ENCODE measurements at regions not wholly inside any gene's neighbourhood (a gene's known extent, or its start where the extent isn't known, plus 50 kb on each side); places are given as distances from the start of the nearest gene placed in this dataset.

DNA sequence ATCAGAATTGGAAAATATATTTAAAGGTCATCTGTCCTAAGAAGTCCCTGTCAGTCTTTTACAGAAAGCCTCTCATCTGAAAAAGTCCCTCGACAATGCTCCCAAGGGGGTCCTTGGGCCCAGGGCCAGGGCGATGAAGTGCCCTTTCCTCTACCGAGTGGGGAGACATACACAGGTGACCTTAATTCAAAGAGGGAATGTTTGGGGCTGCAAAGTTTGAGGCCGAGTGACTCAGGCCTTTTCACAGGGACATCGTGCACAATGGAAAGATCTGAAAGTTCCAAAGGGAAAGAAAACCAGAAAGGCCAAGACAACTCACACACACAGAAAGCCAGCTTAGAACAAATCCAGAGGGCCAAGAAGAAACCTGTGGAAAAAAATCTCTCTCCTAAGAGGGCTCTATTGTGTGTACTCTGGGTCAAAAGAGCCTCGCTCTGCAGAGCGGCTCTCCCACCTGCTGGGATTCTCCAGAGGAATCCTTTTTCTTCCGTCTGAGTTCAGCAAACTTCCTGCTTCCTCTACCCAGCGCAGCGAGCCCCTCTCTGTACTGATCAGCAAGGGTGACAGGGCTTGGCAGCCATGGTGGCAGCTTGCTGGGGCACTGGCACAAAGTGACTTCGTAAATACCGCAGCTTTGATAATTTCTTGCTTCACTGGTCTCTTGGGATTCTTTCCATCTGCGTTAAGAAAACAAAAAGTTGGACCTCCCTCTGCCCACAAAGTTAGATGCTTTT, 259.1 kb downstream of the OPA1 start:
- TF ChIP-seq, protein P1, sequence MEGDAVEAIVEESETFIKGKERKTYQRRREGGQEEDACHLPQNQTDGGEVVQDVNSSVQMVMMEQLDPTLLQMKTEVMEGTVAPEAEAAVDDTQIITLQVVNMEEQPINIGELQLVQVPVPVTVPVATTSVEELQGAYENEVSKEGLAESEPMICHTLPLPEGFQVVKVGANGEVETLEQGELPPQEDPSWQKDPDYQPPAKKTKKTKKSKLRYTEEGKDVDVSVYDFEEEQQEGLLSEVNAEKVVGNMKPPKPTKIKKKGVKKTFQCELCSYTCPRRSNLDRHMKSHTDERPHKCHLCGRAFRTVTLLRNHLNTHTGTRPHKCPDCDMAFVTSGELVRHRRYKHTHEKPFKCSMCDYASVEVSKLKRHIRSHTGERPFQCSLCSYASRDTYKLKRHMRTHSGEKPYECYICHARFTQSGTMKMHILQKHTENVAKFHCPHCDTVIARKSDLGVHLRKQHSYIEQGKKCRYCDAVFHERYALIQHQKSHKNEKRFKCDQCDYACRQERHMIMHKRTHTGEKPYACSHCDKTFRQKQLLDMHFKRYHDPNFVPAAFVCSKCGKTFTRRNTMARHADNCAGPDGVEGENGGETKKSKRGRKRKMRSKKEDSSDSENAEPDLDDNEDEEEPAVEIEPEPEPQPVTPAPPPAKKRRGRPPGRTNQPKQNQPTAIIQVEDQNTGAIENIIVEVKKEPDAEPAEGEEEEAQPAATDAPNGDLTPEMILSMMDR (IDR thresholded peaks at IDR 0.05; ENCODE audit: low read depth, low read length, missing input control), result no peak
- TF ChIP-seq, protein P2, sequence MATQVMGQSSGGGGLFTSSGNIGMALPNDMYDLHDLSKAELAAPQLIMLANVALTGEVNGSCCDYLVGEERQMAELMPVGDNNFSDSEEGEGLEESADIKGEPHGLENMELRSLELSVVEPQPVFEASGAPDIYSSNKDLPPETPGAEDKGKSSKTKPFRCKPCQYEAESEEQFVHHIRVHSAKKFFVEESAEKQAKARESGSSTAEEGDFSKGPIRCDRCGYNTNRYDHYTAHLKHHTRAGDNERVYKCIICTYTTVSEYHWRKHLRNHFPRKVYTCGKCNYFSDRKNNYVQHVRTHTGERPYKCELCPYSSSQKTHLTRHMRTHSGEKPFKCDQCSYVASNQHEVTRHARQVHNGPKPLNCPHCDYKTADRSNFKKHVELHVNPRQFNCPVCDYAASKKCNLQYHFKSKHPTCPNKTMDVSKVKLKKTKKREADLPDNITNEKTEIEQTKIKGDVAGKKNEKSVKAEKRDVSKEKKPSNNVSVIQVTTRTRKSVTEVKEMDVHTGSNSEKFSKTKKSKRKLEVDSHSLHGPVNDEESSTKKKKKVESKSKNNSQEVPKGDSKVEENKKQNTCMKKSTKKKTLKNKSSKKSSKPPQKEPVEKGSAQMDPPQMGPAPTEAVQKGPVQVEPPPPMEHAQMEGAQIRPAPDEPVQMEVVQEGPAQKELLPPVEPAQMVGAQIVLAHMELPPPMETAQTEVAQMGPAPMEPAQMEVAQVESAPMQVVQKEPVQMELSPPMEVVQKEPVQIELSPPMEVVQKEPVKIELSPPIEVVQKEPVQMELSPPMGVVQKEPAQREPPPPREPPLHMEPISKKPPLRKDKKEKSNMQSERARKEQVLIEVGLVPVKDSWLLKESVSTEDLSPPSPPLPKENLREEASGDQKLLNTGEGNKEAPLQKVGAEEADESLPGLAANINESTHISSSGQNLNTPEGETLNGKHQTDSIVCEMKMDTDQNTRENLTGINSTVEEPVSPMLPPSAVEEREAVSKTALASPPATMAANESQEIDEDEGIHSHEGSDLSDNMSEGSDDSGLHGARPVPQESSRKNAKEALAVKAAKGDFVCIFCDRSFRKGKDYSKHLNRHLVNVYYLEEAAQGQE (IDR thresholded peaks at IDR 0.05), result no peak
- TF ChIP-seq GABPA (IDR thresholded peaks at IDR 0.05 in 1 of 2, conservative IDR thresholded peaks at IDR 0.05 in 1 of 2) (no peak), SP1 (IDR thresholded peaks at IDR 0.05) (no peak), RAD21 (IDR thresholded peaks at IDR 0.05) (no peak), JUND (IDR thresholded peaks at IDR 0.05) (no peak)
- TF ChIP-seq, protein P3, sequence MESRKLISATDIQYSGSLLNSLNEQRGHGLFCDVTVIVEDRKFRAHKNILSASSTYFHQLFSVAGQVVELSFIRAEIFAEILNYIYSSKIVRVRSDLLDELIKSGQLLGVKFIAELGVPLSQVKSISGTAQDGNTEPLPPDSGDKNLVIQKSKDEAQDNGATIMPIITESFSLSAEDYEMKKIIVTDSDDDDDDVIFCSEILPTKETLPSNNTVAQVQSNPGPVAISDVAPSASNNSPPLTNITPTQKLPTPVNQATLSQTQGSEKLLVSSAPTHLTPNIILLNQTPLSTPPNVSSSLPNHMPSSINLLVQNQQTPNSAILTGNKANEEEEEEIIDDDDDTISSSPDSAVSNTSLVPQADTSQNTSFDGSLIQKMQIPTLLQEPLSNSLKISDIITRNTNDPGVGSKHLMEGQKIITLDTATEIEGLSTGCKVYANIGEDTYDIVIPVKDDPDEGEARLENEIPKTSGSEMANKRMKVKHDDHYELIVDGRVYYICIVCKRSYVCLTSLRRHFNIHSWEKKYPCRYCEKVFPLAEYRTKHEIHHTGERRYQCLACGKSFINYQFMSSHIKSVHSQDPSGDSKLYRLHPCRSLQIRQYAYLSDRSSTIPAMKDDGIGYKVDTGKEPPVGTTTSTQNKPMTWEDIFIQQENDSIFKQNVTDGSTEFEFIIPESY (IDR thresholded peaks at IDR 0.05), result no peak

Data from liver (tissue), 3 donors.